ENCODE measurements at regions not wholly inside any gene's neighbourhood (a gene's known extent, or its start where the extent isn't known, plus 50 kb on each side); places are given as distances from the start of the nearest gene placed in this dataset.

- no peak for TF ChIP-seq CTCF (IDR thresholded peaks at IDR 0.05; ENCODE audit: low read length)
- no peak for TF ChIP-seq EZH2phosphoT487 (IDR thresholded peaks at IDR 0.05; ENCODE audit: low read length)
- TF ChIP-seq EZH2 (optimal IDR thresholded peaks at IDR 0.05; ENCODE audit: low read depth, low read length), result no peak
Measured at GRCh38 chr9:18261181-18261580, 212.8 kb upstream of the ADAMTSL1 start.

Data from MM.1S (cell line).